ENCODE measurements at regions not wholly inside any gene's neighbourhood (a gene's known extent, or its start where the extent isn't known, plus 50 kb on each side); places are given as distances from the start of the nearest gene placed in this dataset.
A peak's percentile ranks its signal among the peaks of the same experiment; 100 is the strongest.

DNA sequence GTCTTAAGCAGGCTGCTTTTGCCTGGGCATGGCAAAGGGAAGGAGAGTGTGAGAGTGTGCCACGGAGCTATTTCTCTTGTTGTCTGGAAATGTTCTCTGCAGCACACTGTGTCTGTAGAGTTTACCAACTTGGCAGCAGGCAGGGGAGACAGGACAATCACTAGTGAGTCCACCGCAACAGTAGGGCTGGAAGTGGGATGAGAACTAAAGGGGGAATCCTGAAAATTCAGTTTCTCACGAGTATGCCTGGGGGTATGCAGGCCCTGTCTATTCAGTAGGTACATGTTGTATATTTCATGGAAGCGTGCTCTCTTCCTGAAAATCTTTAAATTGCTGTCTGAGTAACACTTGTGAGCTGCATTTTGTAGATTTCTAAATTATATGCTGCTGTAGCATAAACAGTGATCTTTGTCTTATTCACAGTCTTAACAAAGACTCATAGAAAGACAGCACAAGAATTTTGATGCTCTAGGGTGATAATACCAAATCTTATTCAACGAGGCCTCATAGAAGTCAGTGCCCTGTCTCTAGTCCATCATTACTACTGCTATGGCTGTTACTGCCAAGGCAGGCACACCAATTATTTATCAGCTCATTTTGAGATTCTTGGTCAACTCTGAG lies 200.4 kb upstream of the LEF1 start:
- Histone ChIP-seq H3K56ac (ENCODE audit: low read length) (no peak overlapping the region), H3K4me2 (ENCODE audit: low read length) (no peak overlapping the region), H3K23ac (ENCODE audit: low read length) (no peak overlapping the region), H2AK5ac (ENCODE audit: low read length) (no peak overlapping the region), H4K5ac (ENCODE audit: low read length) (no peak overlapping the region), H4K8ac (ENCODE audit: low read depth, low read length) (no peak overlapping the region), H3K27ac (ENCODE audit: low read depth, low read length) (no peak overlapping the region), H3K36me3 (ENCODE audit: control insufficient read depth, insufficient read depth, low read length) (no peaks in the 10 kb centered on the region), H3K4ac (ENCODE audit: low read depth, low read length) (no peak overlapping the region), H3K18ac (ENCODE audit: low read length) (no peak overlapping the region), H3K27me3 (ENCODE audit: insufficient read depth, low read length, poor library complexity) (no peaks in the 10 kb centered on the region), H2BK120ac (ENCODE audit: low read depth, low read length) (no peak overlapping the region), H3K79me1 (ENCODE audit: low read length) (no peaks in the 10 kb centered on the region), H3K9ac (ENCODE audit: low read length) (no peak overlapping the region), H3K4me3 (ENCODE audit: low read length) (no peak overlapping the region), H3K79me2 (ENCODE audit: control insufficient read depth, insufficient read depth, low read length) (no peaks in the 10 kb centered on the region), H2BK15ac (replicated peaks; ENCODE audit: low read depth) (no peak overlapping the region), H2BK5ac (ENCODE audit: low read length) (no peak overlapping the region), H3K4me1 (ENCODE audit: control insufficient read depth, low read depth, low read length) (no peaks in the 10 kb centered on the region)
- no peak for DNase-seq
- no CpG with 5 or more reads among the region's 5 CpGs for WGBS (ENCODE audit: extremely low coverage, insufficient coverage, low lambda C conversion rate)

DNA sequence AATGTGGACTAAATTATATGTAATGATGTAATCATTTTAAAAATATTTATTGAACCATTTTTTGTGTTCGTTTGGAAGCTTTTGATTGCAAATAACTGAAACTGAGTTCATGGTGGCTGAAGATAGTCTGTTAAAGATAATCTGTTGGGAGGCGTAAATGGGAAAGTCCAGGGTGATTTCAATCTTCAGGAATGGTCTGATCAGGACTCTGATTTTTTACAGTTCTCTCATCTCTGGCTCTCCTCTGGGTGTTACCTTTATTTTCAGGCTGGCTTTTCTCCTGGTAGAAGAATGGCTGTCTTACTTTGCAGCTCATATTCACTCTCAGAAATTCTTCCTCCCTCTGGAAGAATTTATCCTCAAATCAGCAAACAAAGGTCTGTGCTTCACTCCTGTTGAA lies 199.0 kb upstream of the LEF1 start:
- no CpG with 5 or more reads among the region's 2 CpGs for WGBS (ENCODE audit: extremely low coverage, insufficient coverage, low lambda C conversion rate)
- no peak overlapping the region for H3K4me2 ChIP-seq (ENCODE audit: low read length)
- H3K4me3 ChIP-seq (ENCODE audit: low read length), result no peak overlapping the region
- no peak overlapping the region for H4K8ac ChIP-seq (ENCODE audit: low read depth, low read length)
- H3K36me3 ChIP-seq (ENCODE audit: control insufficient read depth, insufficient read depth, low read length), result no peaks in the 10 kb centered on the region
- no peak overlapping the region for H2BK5ac ChIP-seq (ENCODE audit: low read length)
- H2BK120ac ChIP-seq (ENCODE audit: low read depth, low read length), result no peak overlapping the region
- no peak overlapping the region for H3K23ac ChIP-seq (ENCODE audit: low read length)
- no peak overlapping the region for H3K9ac ChIP-seq (ENCODE audit: low read length)
- H3K56ac ChIP-seq (ENCODE audit: low read length), result no peak overlapping the region
- H4K5ac ChIP-seq (ENCODE audit: low read length), result no peak overlapping the region
- no peak overlapping the region for H3K18ac ChIP-seq (ENCODE audit: low read length)
- no peaks in the 10 kb centered on the region for H3K4me1 ChIP-seq (ENCODE audit: control insufficient read depth, low read depth, low read length)
- no peak overlapping the region for H3K4ac ChIP-seq (ENCODE audit: low read depth, low read length)
- no peak overlapping the region for H2AK5ac ChIP-seq (ENCODE audit: low read length)
- no peaks in the 10 kb centered on the region for H3K27me3 ChIP-seq (ENCODE audit: insufficient read depth, low read length, poor library complexity)
- no peaks in the 10 kb centered on the region for H3K79me1 ChIP-seq (ENCODE audit: low read length)
- peak; percentile 26 for DNase-seq
- H3K27ac ChIP-seq (ENCODE audit: low read depth, low read length), result no peak overlapping the region
- H3K79me2 ChIP-seq (ENCODE audit: control insufficient read depth, insufficient read depth, low read length), result no peaks in the 10 kb centered on the region
- H2BK15ac ChIP-seq (replicated peaks; ENCODE audit: low read depth), result no peak overlapping the region

DNA sequence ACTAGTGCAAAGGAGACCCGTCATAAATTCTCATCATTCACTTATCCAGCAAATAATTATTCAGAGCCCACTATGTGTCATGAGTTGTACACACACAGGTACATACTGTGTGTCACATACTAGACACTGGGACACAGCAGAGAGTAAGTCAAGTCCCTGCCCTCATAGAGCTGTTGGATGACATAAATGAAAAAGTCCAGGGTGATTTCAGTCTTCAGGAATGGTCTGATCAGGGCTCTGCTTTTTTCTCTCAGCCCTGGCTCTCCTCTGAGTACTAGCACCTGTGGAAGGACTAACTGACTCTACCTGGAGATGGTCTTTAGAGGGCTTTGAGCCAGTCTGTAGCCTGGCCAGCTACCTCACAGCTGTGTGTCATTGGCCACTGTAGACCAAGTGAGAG lies 198.0 kb upstream of the LEF1 start:
- Histone ChIP-seq H4K8ac (ENCODE audit: low read depth, low read length) (no peak overlapping the region), H3K79me1 (ENCODE audit: low read length) (no peaks in the 10 kb centered on the region), H3K9ac (ENCODE audit: low read length) (no peak overlapping the region), H3K23ac (ENCODE audit: low read length) (no peak overlapping the region), H2AK5ac (ENCODE audit: low read length) (no peak overlapping the region), H3K27ac (ENCODE audit: low read depth, low read length) (no peak overlapping the region), H3K4me3 (ENCODE audit: low read length) (no peak overlapping the region), H3K27me3 (ENCODE audit: insufficient read depth, low read length, poor library complexity) (no peaks in the 10 kb centered on the region), H3K36me3 (ENCODE audit: control insufficient read depth, insufficient read depth, low read length) (no peaks in the 10 kb centered on the region), H2BK120ac (ENCODE audit: low read depth, low read length) (no peak overlapping the region), H3K79me2 (ENCODE audit: control insufficient read depth, insufficient read depth, low read length) (no peaks in the 10 kb centered on the region), H4K5ac (ENCODE audit: low read length) (no peak overlapping the region), H3K4ac (ENCODE audit: low read depth, low read length) (no peak overlapping the region), H3K18ac (ENCODE audit: low read length) (no peak overlapping the region), H3K4me2 (ENCODE audit: low read length) (no peak overlapping the region), H2BK15ac (replicated peaks; ENCODE audit: low read depth) (no peak overlapping the region), H2BK5ac (ENCODE audit: low read length) (no peak overlapping the region), H3K56ac (ENCODE audit: low read length) (no peak overlapping the region), H3K4me1 (ENCODE audit: control insufficient read depth, low read depth, low read length) (no peaks in the 10 kb centered on the region)
- no peak for DNase-seq
- WGBS (ENCODE audit: extremely low coverage, insufficient coverage, low lambda C conversion rate), result no CpG with 5 or more reads among the region's 1 CpG

DNA sequence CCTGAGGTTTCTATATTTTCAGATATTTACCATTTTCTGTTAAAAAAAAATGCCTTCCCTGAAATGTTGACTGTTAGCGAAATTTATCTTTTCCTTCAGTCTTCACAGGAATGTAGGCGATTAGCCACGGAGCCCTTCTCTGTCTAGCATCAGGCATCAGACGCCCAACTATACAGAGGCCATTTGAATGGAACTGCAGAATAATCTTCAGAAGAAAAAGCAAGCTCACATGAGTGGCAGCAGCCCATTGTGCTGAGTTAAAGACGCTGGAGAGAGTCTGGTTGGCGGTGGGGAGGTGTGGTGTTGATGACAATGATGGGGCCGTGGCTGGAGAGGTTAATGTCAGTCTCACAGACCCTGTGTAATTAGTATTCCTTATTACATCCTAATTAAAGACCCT lies 196.8 kb upstream of the LEF1 start:
- H3K4me1 ChIP-seq (ENCODE audit: control insufficient read depth, low read depth, low read length), result peaks cover 5% of the 10 kb centered on the region
- no peak overlapping the region for H3K9ac ChIP-seq (ENCODE audit: low read length)
- no peak overlapping the region for H4K8ac ChIP-seq (ENCODE audit: low read depth, low read length)
- no peak overlapping the region for H2BK15ac ChIP-seq (replicated peaks; ENCODE audit: low read depth)
- H2BK120ac ChIP-seq (ENCODE audit: low read depth, low read length), result no peak overlapping the region
- H3K27me3 ChIP-seq (ENCODE audit: insufficient read depth, low read length, poor library complexity), result no peaks in the 10 kb centered on the region
- no peaks in the 10 kb centered on the region for H3K36me3 ChIP-seq (ENCODE audit: control insufficient read depth, insufficient read depth, low read length)
- DNase-seq, result no peak
- no peaks in the 10 kb centered on the region for H3K79me1 ChIP-seq (ENCODE audit: low read length)
- no peak overlapping the region for H3K56ac ChIP-seq (ENCODE audit: low read length)
- no peak overlapping the region for H3K4me3 ChIP-seq (ENCODE audit: low read length)
- no peak overlapping the region for H2AK5ac ChIP-seq (ENCODE audit: low read length)
- no peak overlapping the region for H3K4ac ChIP-seq (ENCODE audit: low read depth, low read length)
- no peak overlapping the region for H3K4me2 ChIP-seq (ENCODE audit: low read length)
- H3K79me2 ChIP-seq (ENCODE audit: control insufficient read depth, insufficient read depth, low read length), result no peaks in the 10 kb centered on the region
- H2BK5ac ChIP-seq (ENCODE audit: low read length), result no peak overlapping the region
- no peak overlapping the region for H3K18ac ChIP-seq (ENCODE audit: low read length)
- H4K5ac ChIP-seq (ENCODE audit: low read length), result no peak overlapping the region
- H3K23ac ChIP-seq (ENCODE audit: low read length), result no peak overlapping the region
- WGBS (ENCODE audit: extremely low coverage, insufficient coverage, low lambda C conversion rate), result no CpG with 5 or more reads among the region's 7 CpGs
- no peak overlapping the region for H3K27ac ChIP-seq (ENCODE audit: low read depth, low read length)

DNA sequence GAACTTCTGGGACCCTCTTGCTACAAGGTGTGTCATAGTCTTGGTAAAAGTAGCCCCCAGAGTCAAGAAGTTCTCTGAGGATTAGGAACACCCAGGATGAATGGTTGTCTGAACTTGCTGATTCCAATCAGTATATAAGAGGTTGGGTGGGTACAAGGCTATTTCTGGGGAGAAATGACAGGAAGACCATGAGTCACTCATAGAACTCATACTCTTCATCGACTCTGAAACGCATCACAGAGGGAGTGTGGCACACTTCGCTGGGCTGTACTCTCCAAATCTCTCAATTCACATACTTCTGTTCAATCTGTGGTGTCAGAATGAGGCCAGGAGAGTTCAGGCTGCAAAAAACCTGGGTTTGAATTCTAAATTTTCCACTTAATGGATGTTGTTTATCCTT lies 193.2 kb upstream of the LEF1 start:
- Histone ChIP-seq H2BK120ac (ENCODE audit: low read depth, low read length) (no peak overlapping the region), H3K4me1 (ENCODE audit: control insufficient read depth, low read depth, low read length) (peaks cover 8% of the 10 kb centered on the region), H2AK5ac (ENCODE audit: low read length) (no peak overlapping the region), H3K36me3 (ENCODE audit: control insufficient read depth, insufficient read depth, low read length) (no peaks in the 10 kb centered on the region), H3K4me2 (ENCODE audit: low read length) (no peak overlapping the region), H3K27me3 (ENCODE audit: insufficient read depth, low read length, poor library complexity) (no peaks in the 10 kb centered on the region), H3K56ac (ENCODE audit: low read length) (no peak overlapping the region), H3K4ac (ENCODE audit: low read depth, low read length) (peak overlapping the region; percentile 17), H3K18ac (ENCODE audit: low read length) (peak overlapping the region; percentile 23), H3K79me1 (ENCODE audit: low read length) (no peaks in the 10 kb centered on the region), H3K9ac (ENCODE audit: low read length) (no peak overlapping the region), H2BK15ac (replicated peaks; ENCODE audit: low read depth) (peak overlapping the region; percentile 28), H4K8ac (ENCODE audit: low read depth, low read length) (peak overlapping the region; percentile 65), H2BK5ac (ENCODE audit: low read length) (no peak overlapping the region), H3K79me2 (ENCODE audit: control insufficient read depth, insufficient read depth, low read length) (no peaks in the 10 kb centered on the region), H3K4me3 (ENCODE audit: low read length) (no peak overlapping the region), H4K5ac (ENCODE audit: low read length) (no peak overlapping the region), H3K27ac (ENCODE audit: low read depth, low read length) (peak overlapping the region; percentile 17), H3K23ac (ENCODE audit: low read length) (no peak overlapping the region)
- WGBS (ENCODE audit: extremely low coverage, insufficient coverage, low lambda C conversion rate), result no CpG with 5 or more reads among the region's 3 CpGs
- DNase-seq, result no peak

DNA sequence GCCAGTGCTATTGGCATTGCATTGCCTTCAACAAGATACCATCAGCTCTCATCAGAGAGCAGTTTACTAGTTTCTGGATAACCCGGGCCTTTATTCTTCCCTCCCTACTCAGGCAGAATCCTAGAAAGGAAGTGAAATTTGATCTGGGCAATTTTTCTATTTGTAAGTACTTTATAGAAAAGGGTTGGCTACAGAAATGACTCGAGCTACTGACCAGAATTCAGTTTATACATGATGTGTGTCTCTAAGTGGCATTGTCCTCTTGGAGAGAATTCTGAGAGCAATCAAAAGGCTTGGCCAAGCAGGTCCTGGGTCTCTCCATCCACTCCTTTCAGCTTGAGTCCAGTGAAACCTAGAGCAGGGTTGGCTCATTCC lies 192.7 kb upstream of the LEF1 start:
- no peak overlapping the region for H3K18ac ChIP-seq (ENCODE audit: low read length)
- peak overlapping the region; percentile 65 for H4K8ac ChIP-seq (ENCODE audit: low read depth, low read length)
- no peak overlapping the region for H3K4me3 ChIP-seq (ENCODE audit: low read length)
- no peaks in the 10 kb centered on the region for H3K79me2 ChIP-seq (ENCODE audit: control insufficient read depth, insufficient read depth, low read length)
- no peak overlapping the region for H3K56ac ChIP-seq (ENCODE audit: low read length)
- no CpG with 5 or more reads among the region's 2 CpGs for WGBS (ENCODE audit: extremely low coverage, insufficient coverage, low lambda C conversion rate)
- H2AK5ac ChIP-seq (ENCODE audit: low read length), result no peak overlapping the region
- H2BK120ac ChIP-seq (ENCODE audit: low read depth, low read length), result no peak overlapping the region
- peak overlapping the region; percentile 17 for H3K4ac ChIP-seq (ENCODE audit: low read depth, low read length)
- H4K5ac ChIP-seq (ENCODE audit: low read length), result no peak overlapping the region
- no peak overlapping the region for H3K4me2 ChIP-seq (ENCODE audit: low read length)
- H3K27ac ChIP-seq (ENCODE audit: low read depth, low read length), result peak overlapping the region; percentile 17
- H3K4me1 ChIP-seq (ENCODE audit: control insufficient read depth, low read depth, low read length), result peaks cover 8% of the 10 kb centered on the region
- H3K36me3 ChIP-seq (ENCODE audit: control insufficient read depth, insufficient read depth, low read length), result no peaks in the 10 kb centered on the region
- no peak overlapping the region for H3K9ac ChIP-seq (ENCODE audit: low read length)
- DNase-seq, result no peak
- H3K79me1 ChIP-seq (ENCODE audit: low read length), result no peaks in the 10 kb centered on the region
- no peak overlapping the region for H3K23ac ChIP-seq (ENCODE audit: low read length)
- H2BK5ac ChIP-seq (ENCODE audit: low read length), result no peak overlapping the region
- H2BK15ac ChIP-seq (replicated peaks; ENCODE audit: low read depth), result peak overlapping the region; percentile 28
- no peaks in the 10 kb centered on the region for H3K27me3 ChIP-seq (ENCODE audit: insufficient read depth, low read length, poor library complexity)
